ENCODE measurements at regions not wholly inside any gene's neighbourhood (a gene's known extent, or its start where the extent isn't known, plus 50 kb on each side); places are given as distances from the start of the nearest gene placed in this dataset.
A peak's percentile ranks its signal among the peaks of the same experiment; 100 is the strongest.

DNA sequence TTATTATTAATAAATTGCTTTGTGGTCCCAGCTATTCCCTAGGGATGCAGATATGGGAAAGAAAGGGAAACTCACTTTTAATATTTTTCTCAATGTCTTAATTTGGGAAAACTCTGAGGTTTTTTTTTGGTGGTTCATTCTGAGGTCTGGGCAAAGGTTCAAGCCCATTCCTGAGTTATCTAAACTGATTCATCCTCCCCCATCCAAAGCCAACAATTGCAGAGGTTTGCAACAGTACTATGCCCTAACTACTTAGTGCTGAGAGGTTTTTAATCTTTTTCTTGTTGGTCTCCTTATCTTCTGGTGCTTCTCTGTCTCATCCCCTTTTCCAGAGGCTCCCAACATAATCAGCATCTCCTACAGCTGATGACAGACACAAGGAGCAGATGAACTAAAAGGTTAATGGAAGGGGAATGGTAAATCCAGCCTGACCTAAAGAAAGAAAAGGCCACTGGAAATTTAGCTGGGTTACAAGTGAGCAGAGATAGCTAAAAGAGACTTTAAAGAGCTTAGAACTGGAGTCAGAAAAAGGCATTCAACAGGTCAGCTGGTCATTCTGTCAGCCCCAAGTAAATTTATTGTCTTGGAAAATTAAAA, 390.4 kb downstream of the TGFB2 start:
- Histone ChIP-seq H3K36me3 (ENCODE audit: control insufficient read depth, insufficient read depth, low read length) (no peaks in the 10 kb centered on the region), H3K9me3 (ENCODE audit: control insufficient read depth, insufficient read depth, low read depth, low read length) (no peaks in the 10 kb centered on the region), H3K4me2 (ENCODE audit: extremely low read depth, insufficient read depth, low read length) (no peak overlapping the region), H3K27me3 (ENCODE audit: control insufficient read depth, insufficient read depth, low read length) (no peaks in the 10 kb centered on the region), H3K9ac (ENCODE audit: insufficient read depth, low read length) (no peak overlapping the region), H4K20me1 (ENCODE audit: control insufficient read depth, extremely low read depth, insufficient read depth, low read length) (no peaks in the 10 kb centered on the region), H3K4me3 (replicated peaks in 1 of 4; ENCODE audit: control extremely low read depth in 1 of 4, insufficient read depth in 1 of 4, low read depth in 3 of 4, low read length in 4 of 4) (no peak overlapping the region), H3K27ac (ENCODE audit: insufficient read depth, low read length) (no peak overlapping the region), H3K4me1 (ENCODE audit: control insufficient read depth, extremely low read depth, insufficient read depth, low read length) (no peaks in the 10 kb centered on the region), H2AFZ (ENCODE audit: low read length) (no peak overlapping the region), H3K79me2 (ENCODE audit: control insufficient read depth, insufficient read depth, low read length) (no peaks in the 10 kb centered on the region)
- peak; percentile 93 to 95 for DNase-seq (ENCODE audit: low read depth in 2 of 2)
- TF ChIP-seq EZH2 (IDR thresholded peaks at IDR 0.05; ENCODE audit: low read length, missing control alignments): no peak
- TF ChIP-seq, protein P1, sequence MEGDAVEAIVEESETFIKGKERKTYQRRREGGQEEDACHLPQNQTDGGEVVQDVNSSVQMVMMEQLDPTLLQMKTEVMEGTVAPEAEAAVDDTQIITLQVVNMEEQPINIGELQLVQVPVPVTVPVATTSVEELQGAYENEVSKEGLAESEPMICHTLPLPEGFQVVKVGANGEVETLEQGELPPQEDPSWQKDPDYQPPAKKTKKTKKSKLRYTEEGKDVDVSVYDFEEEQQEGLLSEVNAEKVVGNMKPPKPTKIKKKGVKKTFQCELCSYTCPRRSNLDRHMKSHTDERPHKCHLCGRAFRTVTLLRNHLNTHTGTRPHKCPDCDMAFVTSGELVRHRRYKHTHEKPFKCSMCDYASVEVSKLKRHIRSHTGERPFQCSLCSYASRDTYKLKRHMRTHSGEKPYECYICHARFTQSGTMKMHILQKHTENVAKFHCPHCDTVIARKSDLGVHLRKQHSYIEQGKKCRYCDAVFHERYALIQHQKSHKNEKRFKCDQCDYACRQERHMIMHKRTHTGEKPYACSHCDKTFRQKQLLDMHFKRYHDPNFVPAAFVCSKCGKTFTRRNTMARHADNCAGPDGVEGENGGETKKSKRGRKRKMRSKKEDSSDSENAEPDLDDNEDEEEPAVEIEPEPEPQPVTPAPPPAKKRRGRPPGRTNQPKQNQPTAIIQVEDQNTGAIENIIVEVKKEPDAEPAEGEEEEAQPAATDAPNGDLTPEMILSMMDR (conservative IDR thresholded peaks at IDR 0.05 in 1 of 2, IDR thresholded peaks at IDR 0.05 in 1 of 2; ENCODE audit: low read depth in 1 of 2, low read length in 2 of 2): no peak

DNA sequence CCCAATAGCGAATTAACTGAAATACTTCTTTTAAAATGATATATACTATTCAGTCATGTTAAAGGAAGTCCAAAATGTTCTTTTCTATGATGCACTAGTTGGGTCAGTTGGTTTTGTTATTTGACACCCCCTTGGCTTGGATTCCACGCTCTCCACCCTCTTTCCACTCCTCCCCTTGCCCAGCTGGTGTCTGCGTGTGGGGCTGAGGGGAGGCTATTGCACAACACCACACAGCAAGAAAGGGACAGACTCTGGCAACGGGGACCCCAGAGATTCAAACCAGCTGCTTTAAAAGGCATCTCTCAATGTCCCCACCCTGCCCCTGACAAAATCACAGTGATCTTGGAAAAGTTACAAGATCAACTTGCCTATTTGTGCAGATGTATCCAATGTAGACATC, 394.3 kb downstream of the TGFB2 start:
- H3K4me3 ChIP-seq (replicated peaks in 1 of 4; ENCODE audit: control extremely low read depth in 1 of 4, insufficient read depth in 1 of 4, low read depth in 3 of 4, low read length in 4 of 4): no peak overlapping the region
- no peaks in the 10 kb centered on the region for H3K27me3 ChIP-seq (ENCODE audit: control insufficient read depth, insufficient read depth, low read length)
- H2AFZ ChIP-seq (ENCODE audit: low read length): no peak overlapping the region
- H3K4me1 ChIP-seq (ENCODE audit: control insufficient read depth, extremely low read depth, insufficient read depth, low read length): no peaks in the 10 kb centered on the region
- peak; percentile 23 to 97 for DNase-seq (ENCODE audit: low read depth in 2 of 2)
- TF ChIP-seq, protein P1 (conservative IDR thresholded peaks at IDR 0.05 in 1 of 2, IDR thresholded peaks at IDR 0.05 in 1 of 2; ENCODE audit: low read depth in 1 of 2, low read length in 2 of 2): no peak
- TF ChIP-seq EZH2 (IDR thresholded peaks at IDR 0.05; ENCODE audit: low read length, missing control alignments): no peak
- no peaks in the 10 kb centered on the region for H3K9me3 ChIP-seq (ENCODE audit: control insufficient read depth, insufficient read depth, low read depth, low read length)
- no peak overlapping the region for H3K9ac ChIP-seq (ENCODE audit: insufficient read depth, low read length)
- no peaks in the 10 kb centered on the region for H3K36me3 ChIP-seq (ENCODE audit: control insufficient read depth, insufficient read depth, low read length)
- H3K27ac ChIP-seq (ENCODE audit: insufficient read depth, low read length): no peak overlapping the region
- H4K20me1 ChIP-seq (ENCODE audit: control insufficient read depth, extremely low read depth, insufficient read depth, low read length): no peaks in the 10 kb centered on the region
- H3K79me2 ChIP-seq (ENCODE audit: control insufficient read depth, insufficient read depth, low read length): no peaks in the 10 kb centered on the region
- no peak overlapping the region for H3K4me2 ChIP-seq (ENCODE audit: extremely low read depth, insufficient read depth, low read length)

DNA sequence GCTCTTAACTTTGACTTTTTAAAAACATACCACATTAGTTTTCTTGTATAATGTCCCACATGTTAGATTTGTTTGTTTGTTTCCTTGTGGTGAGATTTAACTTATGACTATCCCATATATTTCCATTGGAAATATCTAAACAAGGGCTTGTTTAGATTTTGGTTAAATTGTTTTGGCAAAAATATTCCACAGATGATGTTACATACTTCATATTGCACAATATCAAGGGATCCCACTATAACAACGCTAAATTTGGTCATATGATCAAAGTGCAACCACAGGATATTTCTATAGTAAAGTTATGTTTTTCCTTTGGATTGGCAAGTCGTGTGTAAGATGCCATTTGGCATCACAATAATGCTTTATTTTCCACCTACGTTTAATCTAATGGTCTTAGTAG, 396.7 kb downstream of the TGFB2 start:
- Histone ChIP-seq H3K4me3 (replicated peaks in 1 of 4; ENCODE audit: control extremely low read depth in 1 of 4, insufficient read depth in 1 of 4, low read depth in 3 of 4, low read length in 4 of 4) (no peak overlapping the region), H3K4me1 (ENCODE audit: control insufficient read depth, extremely low read depth, insufficient read depth, low read length) (no peaks in the 10 kb centered on the region), H3K9ac (ENCODE audit: insufficient read depth, low read length) (no peak overlapping the region), H3K4me2 (ENCODE audit: extremely low read depth, insufficient read depth, low read length) (no peak overlapping the region), H4K20me1 (ENCODE audit: control insufficient read depth, extremely low read depth, insufficient read depth, low read length) (no peaks in the 10 kb centered on the region), H3K79me2 (ENCODE audit: control insufficient read depth, insufficient read depth, low read length) (no peaks in the 10 kb centered on the region), H3K9me3 (ENCODE audit: control insufficient read depth, insufficient read depth, low read depth, low read length) (no peaks in the 10 kb centered on the region), H3K36me3 (ENCODE audit: control insufficient read depth, insufficient read depth, low read length) (no peaks in the 10 kb centered on the region), H3K27me3 (ENCODE audit: control insufficient read depth, insufficient read depth, low read length) (no peaks in the 10 kb centered on the region), H3K27ac (ENCODE audit: insufficient read depth, low read length) (no peak overlapping the region), H2AFZ (ENCODE audit: low read length) (no peak overlapping the region)
- no peak for TF ChIP-seq EZH2 (IDR thresholded peaks at IDR 0.05; ENCODE audit: low read length, missing control alignments)
- TF ChIP-seq, protein P1 (conservative IDR thresholded peaks at IDR 0.05 in 1 of 2, IDR thresholded peaks at IDR 0.05 in 1 of 2; ENCODE audit: low read depth in 1 of 2, low read length in 2 of 2): no peak
- peak in 1 of 2 donors; percentile 89 for DNase-seq (ENCODE audit: low read depth in 2 of 2)
